ENCODE measurements at regions not wholly inside any gene's neighbourhood (a gene's known extent, or its start where the extent isn't known, plus 50 kb on each side); places are given as distances from the start of the nearest gene placed in this dataset.
A peak's percentile ranks its signal among the peaks of the same experiment; 100 is the strongest.

GRCh38 chr2:240287011-240287410, 146.6 kb upstream of the OTOS start:
- DNase-seq = peak; percentile 44

- DNase-seq = peak; percentile 46
These were observed 147.1 kb upstream of the OTOS start for GRCh38 chr2:240287496-240288086.

- DNase-seq = peak; percentile 38
These were observed 147.4 kb upstream of the GPC1 start for GRCh38 chr2:240288087-240288521.

- no peak for DNase-seq
These were observed 145.6 kb upstream of the GPC1 start for GRCh38 chr2:240289701-240290431.

GRCh38 chr2:240290432-240291336, 144.8 kb upstream of the GPC1 start:
- DNase-seq = no peak

GRCh38 chr2:240291337-240292034, 144.0 kb upstream of the GPC1 start:
- DNase-seq = no peak

GRCh38 chr2:240292035-240292574, 143.4 kb upstream of the GPC1 start:
- DNase-seq = no peak

- DNase-seq = no peak
These were observed 142.6 kb upstream of the GPC1 start for GRCh38 chr2:240292619-240293525.

GRCh38 chr2:240293557-240294461, 141.7 kb upstream of the GPC1 start:
- DNase-seq = no peak

GRCh38 chr2:240294514-240294913, 140.9 kb upstream of the GPC1 start:
- DNase-seq = no peak

GRCh38 chr2:240295256-240296103, 140.0 kb upstream of the GPC1 start:
- peak; percentile 66 for DNase-seq

GRCh38 chr2:240296104-240296406, 139.4 kb upstream of the GPC1 start:
- no peak for DNase-seq

GRCh38 chr2:240296476-240297255, 138.8 kb upstream of the GPC1 start:
- no peak for DNase-seq

GRCh38 chr2:240297256-240298116, 138.0 kb upstream of the GPC1 start:
- DNase-seq = no peak

- DNase-seq = no peak
These were observed 137.2 kb upstream of the GPC1 start for GRCh38 chr2:240298117-240298790.

GRCh38 chr2:240298803-240299709, 136.4 kb upstream of the GPC1 start:
- no peak for DNase-seq

Measured in islet precursor cell (in vitro differentiated cells).